ENCODE measurements at regions not wholly inside any gene's neighbourhood (a gene's known extent, or its start where the extent isn't known, plus 50 kb on each side); places are given as distances from the start of the nearest gene placed in this dataset.
A peak's percentile ranks its signal among the peaks of the same experiment; 100 is the strongest.

DNA sequence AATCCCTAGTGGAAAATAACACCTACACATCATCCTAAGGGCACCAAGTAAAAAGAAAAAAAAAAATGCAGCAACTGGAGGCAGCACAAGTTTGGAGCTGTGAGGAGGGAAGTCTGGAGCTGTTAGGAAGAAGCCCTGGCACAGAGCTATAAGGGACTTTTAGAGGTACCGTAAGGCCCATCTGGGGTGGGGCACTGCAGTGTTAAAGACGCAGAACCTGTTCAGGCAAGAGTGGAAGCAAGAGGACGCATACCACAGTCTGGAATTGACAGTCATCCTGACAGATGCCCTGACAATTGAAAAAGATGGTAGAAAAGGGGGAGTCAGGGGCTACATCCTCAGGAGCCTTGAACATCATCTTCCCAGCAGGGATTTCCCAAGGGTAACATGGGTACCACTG is 195.9 kb upstream of the PLEKHG7 start:
- no peak for DNase-seq
- 81 to 91% methylated on average over 3 of the region's 3 CpGs for WGBS, 2 donors
- intact Hi-C loops (cut with DNase I), result no loop called here

DNA sequence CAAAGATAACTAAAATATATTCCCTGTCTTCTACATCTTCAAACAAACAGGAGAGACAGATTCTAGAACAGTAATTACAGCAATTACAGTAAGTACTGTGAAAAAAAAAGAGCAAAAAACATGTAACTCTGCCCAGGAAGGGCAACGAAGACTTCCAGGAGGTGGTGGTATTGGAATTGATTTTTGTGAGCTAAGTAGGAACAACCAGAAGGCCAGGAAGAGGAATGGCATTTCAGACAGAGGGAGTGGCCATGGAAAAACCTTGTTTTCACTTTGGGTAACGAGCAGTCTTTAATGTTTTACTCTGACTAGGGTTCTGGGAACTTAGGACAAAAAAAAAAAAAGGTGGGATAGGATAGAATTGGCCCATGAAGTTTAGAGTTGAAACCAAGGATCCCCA is 196.3 kb upstream of the PLEKHG7 start:
- DNase-seq, result no peak
- intact Hi-C loops (cut with DNase I), result no loop called here
- H3K36me3 ChIP-seq, result no peaks in the 10 kb centered on the region
- H3K27me3 ChIP-seq, result no peaks in the 10 kb centered on the region
- H3K9me3 ChIP-seq, result no peaks in the 10 kb centered on the region
- TF ChIP-seq POLR2A (IDR thresholded peaks at IDR 0.05) (no peak), CTCF (IDR thresholded peaks at IDR 0.05) (no peak)
- H3K4me3 ChIP-seq (replicated peaks in 1 of 3), result no peak overlapping the region
- H3K27ac ChIP-seq, result peak overlapping the region in 1 of 3 donors; percentile 77
- peaks cover 44 to 48% of the 10 kb centered on the region in 2 donors for H3K4me1 ChIP-seq
- 68 to 82% methylated on average over 2 of the region's 2 CpGs for WGBS, 2 donors

More for the DNA sequence above, 195.9 kb upstream of the PLEKHG7 start:
- Histone ChIP-seq H3K4me1 (peaks cover 44 to 48% of the 10 kb centered on the region in 2 donors), H3K9me3 (no peaks in the 10 kb centered on the region), H3K27ac (no peak overlapping the region), H3K4me3 (replicated peaks in 1 of 3) (no peak overlapping the region), H3K36me3 (no peaks in the 10 kb centered on the region), H3K27me3 (no peaks in the 10 kb centered on the region)
- TF ChIP-seq POLR2A (IDR thresholded peaks at IDR 0.05) (no peak), CTCF (IDR thresholded peaks at IDR 0.05) (no peak)

GRCh38 chr12:92505254-92506231 is 197.2 kb upstream of the PLEKHG7 start:
- Histone ChIP-seq H3K27ac (peak overlapping the region; percentile 70 to 77 (median 72)), H3K9me3 (no peaks in the 10 kb centered on the region), H3K4me1 (peaks cover 44 to 48% of the 10 kb centered on the region in 2 donors), H3K27me3 (no peaks in the 10 kb centered on the region), H3K36me3 (no peaks in the 10 kb centered on the region), H3K4me3 (replicated peaks in 1 of 3) (no peak overlapping the region)
- 51 to 62% methylated on average over 12 of the region's 12 CpGs for whole genome bisulfite sequencing, 2 donors
- DNase-seq, result peak; percentile 22 to 24
- no peak for TF ChIP-seq CTCF (IDR thresholded peaks at IDR 0.05)
- TF ChIP-seq POLR2A (IDR thresholded peaks at IDR 0.05), result no peak
- intact Hi-C loops (cut with DNase I), result no loop called here

DNA sequence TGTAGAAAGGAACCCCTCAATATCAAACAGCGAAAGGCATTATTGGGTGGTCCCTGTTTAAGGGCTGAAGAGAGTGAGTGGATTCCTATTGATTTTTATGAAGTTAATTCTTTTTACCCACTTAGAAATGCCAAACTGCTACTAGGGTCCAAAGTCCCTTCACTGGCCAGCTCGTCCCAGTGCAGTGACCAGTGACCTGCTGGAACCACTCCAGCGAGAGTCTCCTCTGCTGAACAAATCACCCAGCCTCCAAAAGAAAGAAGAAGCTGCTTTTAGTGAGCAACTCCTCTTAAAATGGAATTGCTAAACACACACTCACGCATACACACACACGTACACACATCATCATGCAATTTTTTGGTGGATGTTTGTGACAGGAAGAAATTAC is 198.2 kb upstream of the PLEKHG7 start:
- Histone ChIP-seq H3K27me3 (no peaks in the 10 kb centered on the region), H3K9me3 (no peaks in the 10 kb centered on the region), H3K27ac (peak overlapping the region; percentile 70 to 77 (median 72)), H3K4me3 (replicated peaks in 1 of 3) (no peak overlapping the region), H3K36me3 (no peaks in the 10 kb centered on the region), H3K4me1 (peaks cover 44 to 48% of the 10 kb centered on the region in 2 donors)
- WGBS, 2 donors, result 69 to 71% methylated on average over 5 of the region's 5 CpGs
- intact Hi-C loops (cut with DNase I), result no loop called here
- TF ChIP-seq POLR2A (IDR thresholded peaks at IDR 0.05) (no peak), CTCF (IDR thresholded peaks at IDR 0.05) (no peak)
- peak; percentile 52 to 78 for DNase-seq

- Histone ChIP-seq H3K4me1 (peaks cover 44 to 48% of the 10 kb centered on the region in 2 donors), H3K27me3 (no peaks in the 10 kb centered on the region), H3K9me3 (no peaks in the 10 kb centered on the region), H3K27ac (peak overlapping the region; percentile 70 to 77 (median 72)), H3K4me3 (replicated peaks in 1 of 3) (no peak overlapping the region), H3K36me3 (no peaks in the 10 kb centered on the region)
- intact Hi-C loops (cut with DNase I), result no loop called here
- peak; percentile 17 to 46 for DNase-seq
- 57 to 62% methylated on average over 7 of the region's 7 CpGs for WGBS, 2 donors
- TF ChIP-seq CTCF (IDR thresholded peaks at IDR 0.05) (no peak), POLR2A (IDR thresholded peaks at IDR 0.05) (no peak)
These were observed 198.7 kb upstream of the PLEKHG7 start for GRCh38 chr12:92503971-92504593.

Data from thyroid gland (tissue), 4 donors.